PC-9 (cell line): ENCODE measurements at regions not wholly inside any gene's neighbourhood (a gene's known extent, or its start where the extent isn't known, plus 50 kb on each side); places are given as distances from the start of the nearest gene placed in this dataset.

Experiments used
- EZH2 ChIP-seq: fragments of 200-600 bp; sonication (generic); IDR thresholded peaks from 2 replicates; pipeline ENCODE4 v1.8.0; 2017; ENCODE audit warnings: antibody characterized with exemption, low read depth
- TF ChIP-seq, protein P1 (sequence below): fragments of 200-600 bp; sonication (generic); conservative IDR thresholded peaks from 2 replicates; pipeline ENCODE4 v1.6.1; 2017; ENCODE audit warnings: mixed run types, antibody characterized with exemption, mild to moderate bottlenecking, moderate library complexity

GRCh38 chr18:11533513-11533890, 75.9 kb upstream of the SLC35G4 start:
- TF ChIP-seq, protein P1, sequence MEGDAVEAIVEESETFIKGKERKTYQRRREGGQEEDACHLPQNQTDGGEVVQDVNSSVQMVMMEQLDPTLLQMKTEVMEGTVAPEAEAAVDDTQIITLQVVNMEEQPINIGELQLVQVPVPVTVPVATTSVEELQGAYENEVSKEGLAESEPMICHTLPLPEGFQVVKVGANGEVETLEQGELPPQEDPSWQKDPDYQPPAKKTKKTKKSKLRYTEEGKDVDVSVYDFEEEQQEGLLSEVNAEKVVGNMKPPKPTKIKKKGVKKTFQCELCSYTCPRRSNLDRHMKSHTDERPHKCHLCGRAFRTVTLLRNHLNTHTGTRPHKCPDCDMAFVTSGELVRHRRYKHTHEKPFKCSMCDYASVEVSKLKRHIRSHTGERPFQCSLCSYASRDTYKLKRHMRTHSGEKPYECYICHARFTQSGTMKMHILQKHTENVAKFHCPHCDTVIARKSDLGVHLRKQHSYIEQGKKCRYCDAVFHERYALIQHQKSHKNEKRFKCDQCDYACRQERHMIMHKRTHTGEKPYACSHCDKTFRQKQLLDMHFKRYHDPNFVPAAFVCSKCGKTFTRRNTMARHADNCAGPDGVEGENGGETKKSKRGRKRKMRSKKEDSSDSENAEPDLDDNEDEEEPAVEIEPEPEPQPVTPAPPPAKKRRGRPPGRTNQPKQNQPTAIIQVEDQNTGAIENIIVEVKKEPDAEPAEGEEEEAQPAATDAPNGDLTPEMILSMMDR, result no peak
- no peak for TF ChIP-seq EZH2
